CD4-positive, alpha-beta T cell treated with Interleukin-2 at 100 ng/mL for 4 hours (primary cell): ENCODE measurements at regions not wholly inside any gene's neighbourhood (a gene's known extent, or its start where the extent isn't known, plus 50 kb on each side); places are given as distances from the start of the nearest gene placed in this dataset.

Source experiments
- DNase-seq: peaks from one replicate; pipeline ENCODE4 v3.0.0-alpha.2; 2020; ENCODE audit warnings: low spot score

- DNase-seq, result no peak
These were observed 275.3 kb upstream of the C1orf87 start for GRCh38 chr1:60348884-60349283.

- DNase-seq, result no peak
These were observed 272.1 kb upstream of the C1orf87 start for GRCh38 chr1:60345621-60346020.

- DNase-seq, result no peak
These were observed 271.5 kb upstream of the C1orf87 start for GRCh38 chr1:60345049-60345448.

GRCh38 chr1:60343736-60344135 is 270.2 kb upstream of the C1orf87 start:
- no peak for DNase-seq

GRCh38 chr1:60342569-60342968 is 269.0 kb upstream of the C1orf87 start:
- DNase-seq, result no peak

GRCh38 chr1:60341274-60341673 is 267.7 kb upstream of the C1orf87 start:
- DNase-seq, result no peak

GRCh38 chr1:60331647-60332046 is 258.1 kb upstream of the C1orf87 start:
- DNase-seq, result no peak

- no peak for DNase-seq
These were observed 256.1 kb upstream of the C1orf87 start for GRCh38 chr1:60329651-60330050.

GRCh38 chr1:60311838-60312237 is 238.3 kb upstream of the C1orf87 start:
- DNase-seq, result no peak

GRCh38 chr1:60299581-60299980 is 226.0 kb upstream of the C1orf87 start:
- DNase-seq, result no peak

GRCh38 chr1:60298290-60298689 is 224.7 kb upstream of the C1orf87 start:
- DNase-seq, result no peak

- DNase-seq, result no peak
These were observed 223.2 kb upstream of the C1orf87 start for GRCh38 chr1:60296794-60297193.

- DNase-seq, result no peak
These were observed 218.6 kb upstream of the C1orf87 start for GRCh38 chr1:60292140-60292539.

GRCh38 chr1:60290393-60290792 is 216.8 kb upstream of the C1orf87 start:
- no peak for DNase-seq

- no peak for DNase-seq
These were observed 214.0 kb upstream of the C1orf87 start for GRCh38 chr1:60287536-60287935.

- DNase-seq, result no peak
These were observed 210.1 kb upstream of the C1orf87 start for GRCh38 chr1:60283690-60284089.

GRCh38 chr1:60281360-60281932 is 207.9 kb upstream of the C1orf87 start:
- DNase-seq, result peak; percentile 4

- DNase-seq, result no peak
These were observed 207.2 kb upstream of the C1orf87 start for GRCh38 chr1:60280819-60281218.

- DNase-seq, result no peak
These were observed 206.7 kb upstream of the C1orf87 start for GRCh38 chr1:60280256-60280655.

GRCh38 chr1:60279798-60280197 is 206.2 kb upstream of the C1orf87 start:
- DNase-seq, result no peak

- DNase-seq, result no peak
These were observed 203.7 kb upstream of the C1orf87 start for GRCh38 chr1:60277269-60277668.

GRCh38 chr1:60274422-60275290 is 201.1 kb upstream of the C1orf87 start:
- DNase-seq, result no peak

GRCh38 chr1:60273185-60273584 is 199.6 kb upstream of the C1orf87 start:
- DNase-seq, result no peak

GRCh38 chr1:60271041-60271440 is 197.5 kb upstream of the C1orf87 start:
- no peak for DNase-seq
